Stomach (tissue), 8 donors: ENCODE measurements at regions not wholly inside any gene's neighbourhood (a gene's known extent, or its start where the extent isn't known, plus 50 kb on each side); places are given as distances from the start of the nearest gene placed in this dataset.

Source experiments
- DNase-seq, 2 donors: peaks; one replicate each; pipeline versions ENCODE4 v3.0.0 to v3.0.0-alpha.2; 2013 to 2019
- H3K27ac ChIP-seq, 5 donors: fragments of 200-600 bp in 4 of 5; sonication (generic) in 4 of 5; one replicate each; pipeline ENCODE4 v1.5.1; 2013 to 2019; ENCODE audit warnings: mild to moderate bottlenecking in 1 of 5, moderate library complexity in 1 of 5
- H3K27me3 ChIP-seq, 3 donors: fragments of 200-600 bp; sonication (generic); one replicate each; pipeline ENCODE4 v1.5.1; 2017 to 2019; ENCODE audit warnings: mixed run types in 1 of 3
- H3K36me3 ChIP-seq, 4 donors: fragments of 200-600 bp; sonication (generic); 1 replicate in 3 of 4; 2 replicates in 1 of 4; pipeline ENCODE4 v1.5.1; 2016 to 2019
- H3K4me1 ChIP-seq, 4 donors: fragments of 200-600 bp; sonication (generic); one replicate each; pipeline ENCODE4 v1.5.1; 2016 to 2019
- H3K4me3 ChIP-seq, 4 donors: fragments of 200-600 bp; sonication (generic) in 3 of 4; one replicate each; pipeline ENCODE4 v1.5.1; 2016 to 2019; ENCODE audit warnings: mild to moderate bottlenecking in 1 of 4
- H3K9me3 ChIP-seq, 4 donors: fragments of 200-600 bp; sonication (generic); one replicate each; pipeline ENCODE4 v1.5.1; 2016 to 2019
- CTCF ChIP-seq, 7 experiments: fragments of 450-650 bp in 4 of 7; fragments of 200-600 bp in 3 of 7; sonication (generic) in 3 of 7; IDR thresholded peaks; one replicate each; pipeline ENCODE4 v1.5.1; 2016 to 2019; ENCODE audit warnings: antibody characterized with exemption in 7 of 7, control low read depth in 2 of 7, mild to moderate bottlenecking in 1 of 7
- EP300 ChIP-seq: sonication (generic); formaldehyde crosslinking; IDR thresholded peaks from one replicate; pipeline ENCODE4 v1.6.1; 2017; ENCODE audit warnings: antibody characterized with exemption
- POLR2A ChIP-seq, 4 donors: fragments of 450-650 bp; IDR thresholded peaks; one replicate each; pipeline ENCODE4 v1.6.1; 2016; ENCODE audit warnings: antibody characterized with exemption in 4 of 4, control low read depth in 2 of 4, mild to moderate bottlenecking in 1 of 4, moderate library complexity in 1 of 4
- POLR2AphosphoS5 ChIP-seq, 3 donors: sonication (generic); formaldehyde crosslinking; IDR thresholded peaks; one replicate each; pipeline ENCODE4 v1.6.1; 2016; ENCODE audit warnings: antibody characterized with exemption in 3 of 3
- WGBS, 5 donors: extraction: QIAGEN DNeasy Blood & Tissue Kit in 3 of 5; methylation state at CpG; one replicate each; pipeline versions ENCODE4 v1.1.5 to v1.1.7; 2013 to 2018; 5-methylcytosine and 5-hydroxymethylcytosine counted together
- intact Hi-C: fragments of 100-400 bp; cut with DNase I; formaldehyde crosslinking; loops from one replicate; pipeline ENCODE4 v1.15.1; 2023; ENCODE audit warnings: low total_unique reads
- donor health status: healthy with polysubstance abuse.
- donor health status: Bipolar disorder and iron deficiency.
- donor health status: healthy.

- TF ChIP-seq CTCF (IDR thresholded peaks at IDR 0.05) (no peak), POLR2A (IDR thresholded peaks at IDR 0.05) (no peak), EP300 (no peak), POLR2AphosphoS5 (IDR thresholded peaks at IDR 0.05) (no peak)
- H3K27me3 ChIP-seq: peaks cover 0 to 47% (median 3%) of the 10 kb centered on the region in 3 donors
- no peak overlapping the region for H3K27ac ChIP-seq
- H3K4me1 ChIP-seq: no peaks in the 10 kb centered on the region
- no peak for DNase-seq
- H3K4me3 ChIP-seq: no peak overlapping the region
- 59 to 80% (median 77%) methylated on average over 4 of the region's 4 CpGs for WGBS, 5 donors
- intact Hi-C loops: loop anchor here (10.0 kb wide), 1 partner anchor 212 kb away; no protein-coding TSS in a partner anchor
- no peaks in the 10 kb centered on the region for H3K36me3 ChIP-seq
- H3K9me3 ChIP-seq: peaks cover 0 to 6% (median 0%) of the 10 kb centered on the region in 4 donors
Measured at GRCh38 chr1:29456685-29457435, 220.5 kb downstream of the PTPRU start.

- no peak for DNase-seq
- intact Hi-C loops: loop anchor here (10.0 kb wide), 1 partner anchor 211 kb away; no protein-coding TSS in a partner anchor
- Histone ChIP-seq H3K27ac (no peak overlapping the region), H3K27me3 (peaks cover 0 to 48% (median 3%) of the 10 kb centered on the region in 3 donors), H3K4me1 (no peaks in the 10 kb centered on the region), H3K36me3 (no peaks in the 10 kb centered on the region), H3K9me3 (peaks cover 0 to 6% (median 0%) of the 10 kb centered on the region in 4 donors), H3K4me3 (no peak overlapping the region)
- 65 to 81% (median 74%) methylated on average over 5 of the region's 5 CpGs for WGBS, 5 donors
- TF ChIP-seq CTCF (IDR thresholded peaks at IDR 0.05) (no peak), EP300 (no peak), POLR2A (IDR thresholded peaks at IDR 0.05) (no peak), POLR2AphosphoS5 (IDR thresholded peaks at IDR 0.05) (no peak)
Measured at GRCh38 chr1:29455781-29456180, 219.5 kb downstream of the PTPRU start.

GRCh38 chr1:29454616-29455380 lies 218.5 kb downstream of the PTPRU start:
- TF ChIP-seq CTCF (IDR thresholded peaks at IDR 0.05): no peak
- 71 to 85% (median 74%) methylated on average over 6 to 13 of the region's 13 CpGs for WGBS, 5 donors
- H3K4me1 ChIP-seq: no peaks in the 10 kb centered on the region
- no peak overlapping the region for H3K4me3 ChIP-seq
- H3K27ac ChIP-seq: no peak overlapping the region
- H3K27me3 ChIP-seq: peaks cover 0 to 48% (median 0%) of the 10 kb centered on the region in 3 donors
- peaks cover 0 to 6% (median 0%) of the 10 kb centered on the region in 4 donors for H3K9me3 ChIP-seq
- DNase-seq: no peak
- no peaks in the 10 kb centered on the region for H3K36me3 ChIP-seq
- intact Hi-C loops: loop anchor here (10.0 kb wide), 1 partner anchor 210 kb away; no protein-coding TSS in a partner anchor

- H3K36me3 ChIP-seq: no peaks in the 10 kb centered on the region
- no peak overlapping the region for H3K27ac ChIP-seq
- intact Hi-C loops: loop anchor here (10.0 kb wide), 1 partner anchor 209 kb away; no protein-coding TSS in a partner anchor
- TF ChIP-seq CTCF (IDR thresholded peaks at IDR 0.05) (no peak), POLR2AphosphoS5 (IDR thresholded peaks at IDR 0.05) (no peak), POLR2A (IDR thresholded peaks at IDR 0.05) (no peak), EP300 (no peak)
- peaks cover 0 to 6% (median 0%) of the 10 kb centered on the region in 4 donors for H3K9me3 ChIP-seq
- 24 to 37% (median 30%) methylated on average over 8 of the region's 8 CpGs for WGBS, 5 donors
- peak in 1 of 2 donors; percentile 58 for DNase-seq
- no peaks in the 10 kb centered on the region for H3K4me1 ChIP-seq
- H3K27me3 ChIP-seq: peaks cover 0 to 45% (median 0%) of the 10 kb centered on the region in 3 donors
- no peak overlapping the region for H3K4me3 ChIP-seq
Measured at GRCh38 chr1:29453502-29454240, 217.3 kb downstream of the PTPRU start.
